ENCODE measurements at regions not wholly inside any gene's neighbourhood (a gene's known extent, or its start where the extent isn't known, plus 50 kb on each side); places are given as distances from the start of the nearest gene placed in this dataset.

GRCh38 chr3:6504347-6504746, 356.6 kb upstream of the GRM7 start:
- no peak for DNase-seq

- DNase-seq, result no peak
These were observed 356.1 kb upstream of the GRM7 start for GRCh38 chr3:6504834-6505233.

DNA sequence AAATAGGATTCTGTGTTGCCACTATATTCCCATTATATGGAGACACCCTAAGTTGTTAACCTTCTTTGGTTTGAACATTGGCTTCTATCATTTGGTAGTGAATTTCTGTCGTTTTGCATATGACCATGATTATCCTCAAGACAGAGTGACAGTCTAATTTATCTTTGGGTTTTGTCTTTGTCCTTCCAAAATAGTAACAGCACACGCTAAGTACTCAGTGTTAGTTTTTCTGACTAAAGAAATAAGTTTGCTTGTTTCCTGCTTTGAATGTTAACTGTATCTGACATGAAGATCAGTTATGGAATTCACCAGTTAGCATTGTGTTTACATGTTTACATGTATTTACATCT, 352.5 kb upstream of the GRM7 start:
- no peak for DNase-seq

DNA sequence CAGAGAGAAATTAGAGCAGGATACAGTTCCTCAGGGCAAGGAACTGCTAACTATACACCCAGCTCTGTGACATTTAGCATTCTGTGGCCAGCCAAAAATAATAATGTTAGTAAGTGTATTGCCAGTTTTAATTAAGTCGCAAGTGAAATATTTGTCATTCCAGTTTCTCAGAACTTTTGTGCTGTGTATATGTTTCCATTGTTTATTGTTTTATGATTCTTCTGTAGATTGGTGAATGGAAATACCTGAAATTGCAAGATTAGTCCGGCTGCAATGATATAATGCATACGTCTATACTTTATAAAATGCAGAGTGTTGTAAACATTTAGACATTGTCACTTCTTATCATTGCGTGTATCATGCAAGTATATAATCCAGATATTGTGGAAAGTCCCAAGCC, 351.3 kb upstream of the GRM7 start:
- no peak for DNase-seq

- DNase-seq, result no peak
These were observed 350.2 kb upstream of the GRM7 start for GRCh38 chr3:6510713-6511112.

GRCh38 chr3:6512172-6512800, 348.6 kb upstream of the GRM7 start:
- DNase-seq, result no peak

DNA sequence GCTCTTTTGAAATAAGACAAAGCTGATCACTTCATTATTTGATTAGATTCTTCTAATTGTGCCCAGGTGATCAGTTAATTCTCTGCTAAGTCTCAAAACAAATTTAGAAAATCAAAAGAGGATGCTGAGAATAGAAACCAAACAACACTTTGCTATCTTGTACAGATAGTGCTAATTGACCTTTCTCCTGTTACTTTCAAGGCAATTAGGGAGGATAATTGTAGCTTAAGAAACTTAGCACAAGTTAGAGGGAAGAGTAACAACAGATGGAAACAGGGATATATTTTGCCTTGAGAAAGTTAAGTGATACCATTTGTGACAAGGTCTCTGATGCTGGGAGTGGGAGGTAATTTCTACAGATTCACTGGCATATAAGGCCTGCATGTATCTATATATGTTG, 344.8 kb upstream of the GRM7 start:
- DNase-seq, result no peak

DNA sequence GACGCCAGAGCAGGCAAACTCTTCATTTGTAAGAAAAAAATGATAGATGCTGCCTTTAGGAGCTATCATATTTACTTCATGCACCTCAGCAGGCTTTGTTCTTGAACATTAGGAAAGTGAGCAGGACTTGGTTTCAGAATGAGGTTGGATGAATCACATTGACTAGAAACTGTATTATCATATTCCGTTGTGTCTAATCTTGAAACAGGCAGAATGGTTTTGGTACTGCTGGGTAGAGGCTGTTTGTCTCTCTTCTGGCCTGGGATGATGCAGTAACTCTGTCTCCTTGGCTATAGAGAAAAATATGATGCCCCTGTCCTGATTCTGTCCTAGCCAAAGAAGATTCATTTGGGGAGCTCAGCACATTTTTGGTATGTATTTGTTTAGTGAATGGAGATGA, 344.2 kb upstream of the GRM7 start:
- DNase-seq, result no peak

- no peak for DNase-seq
These were observed 342.1 kb upstream of the GRM7 start for GRCh38 chr3:6518709-6519345.

GRCh38 chr3:6521369-6522113, 339.4 kb upstream of the GRM7 start:
- DNase-seq, result no peak

GRCh38 chr3:6522191-6522590, 338.7 kb upstream of the GRM7 start:
- no peak for DNase-seq

DNA sequence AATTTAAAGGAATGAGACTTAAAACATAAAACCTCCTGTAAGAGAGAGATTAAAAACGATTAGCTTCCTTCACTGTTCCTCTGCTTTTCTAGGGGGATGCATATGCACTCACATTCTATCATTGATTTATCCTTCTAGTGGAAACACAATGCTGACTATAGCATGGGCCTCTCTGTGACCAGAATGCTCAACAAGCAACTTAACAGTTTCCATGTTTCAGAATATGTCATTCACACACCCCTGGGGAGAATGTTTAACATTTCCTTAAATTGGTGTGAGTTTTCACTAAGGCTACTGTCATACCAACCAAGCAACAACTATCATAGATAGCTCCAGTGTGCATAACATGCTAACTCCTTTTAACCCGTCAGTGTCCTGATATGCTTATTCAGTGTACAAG, 337.9 kb upstream of the GRM7 start:
- no peak for DNase-seq

GRCh38 chr3:6524479-6524878, 336.4 kb upstream of the GRM7 start:
- no peak for DNase-seq

GRCh38 chr3:6526321-6526720, 334.6 kb upstream of the GRM7 start:
- DNase-seq, result no peak

DNA sequence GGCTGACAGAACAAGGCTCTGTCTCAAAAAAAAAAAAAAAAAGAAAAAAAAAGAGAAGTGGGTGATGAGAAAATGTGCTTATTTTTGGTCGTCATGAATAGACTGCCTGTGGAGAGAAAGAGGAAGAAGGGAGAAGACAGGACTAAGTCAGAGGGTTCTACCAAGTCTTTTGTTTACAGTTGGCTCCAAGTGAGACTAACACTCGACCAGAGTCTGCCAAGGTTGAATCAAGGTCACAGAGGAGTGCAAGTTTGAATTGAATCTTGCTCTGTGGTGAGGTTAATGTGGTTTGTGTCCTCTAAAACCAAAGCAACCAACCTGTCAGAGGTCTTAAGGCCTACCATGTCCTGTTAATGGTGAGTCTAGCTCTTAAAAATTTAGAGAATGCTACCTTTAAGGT, 334.1 kb upstream of the GRM7 start:
- DNase-seq, result no peak

DNA sequence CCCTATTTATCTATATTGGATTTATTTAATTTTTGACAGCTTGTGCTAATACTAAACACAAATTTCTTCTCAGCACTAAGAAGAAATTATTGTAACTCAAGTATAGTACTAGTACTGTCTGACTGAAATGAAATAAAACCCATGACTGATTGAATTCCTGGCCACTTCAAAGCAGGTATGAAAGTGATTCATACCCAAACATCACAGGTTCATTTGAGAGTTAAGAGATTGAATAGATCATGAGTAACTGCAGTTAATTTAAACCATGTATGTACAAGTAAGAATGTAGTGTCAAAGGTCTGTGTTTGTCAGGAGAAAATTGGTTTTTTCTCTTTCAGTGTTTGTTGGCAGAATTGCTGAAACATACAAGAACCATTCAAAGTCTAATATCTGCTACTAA, 332.0 kb upstream of the GRM7 start:
- no peak for DNase-seq

DNA sequence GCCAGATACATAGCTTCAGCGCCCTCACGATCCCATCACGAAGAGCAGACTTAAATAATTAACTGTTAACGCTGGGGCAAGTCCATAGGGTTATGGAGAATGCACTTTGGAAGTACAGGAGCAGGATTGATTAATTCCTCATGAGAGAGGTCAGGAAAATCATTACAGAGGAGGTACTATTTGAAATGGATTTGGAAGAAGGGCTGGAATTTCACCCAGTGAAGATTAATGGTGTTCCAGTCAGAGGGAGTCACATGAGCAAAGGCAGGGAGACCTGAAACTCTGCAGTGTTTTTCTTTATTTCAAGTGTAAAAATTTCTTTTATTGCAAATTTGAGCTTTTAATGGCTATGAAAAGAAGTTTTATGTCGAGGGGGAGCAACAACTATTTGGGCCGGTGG, 329.8 kb upstream of the GRM7 start:
- DNase-seq, result no peak

- no peak for DNase-seq
These were observed 328.8 kb upstream of the GRM7 start for GRCh38 chr3:6532101-6532500.

DNA sequence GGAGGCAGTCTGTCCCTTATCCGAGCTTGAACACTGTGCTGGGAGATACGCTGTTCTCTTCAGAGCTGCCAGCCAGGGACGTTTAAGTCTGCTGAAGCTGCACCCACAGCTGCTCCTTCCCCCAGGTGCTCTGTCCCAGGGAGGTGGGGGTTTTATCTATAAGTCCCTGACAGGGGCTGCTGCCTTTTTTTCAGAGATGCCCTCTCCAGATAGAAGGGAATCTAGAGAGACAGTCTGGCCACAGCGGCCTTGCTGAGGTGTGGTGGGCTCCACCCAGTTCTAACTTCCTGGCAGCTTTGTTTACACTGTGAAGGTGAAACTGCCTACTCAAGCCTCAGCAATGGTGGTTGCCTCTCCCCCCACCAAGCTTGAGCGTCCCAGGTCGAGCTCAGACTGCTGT, 319.9 kb upstream of the GRM7 start:
- DNase-seq, result no peak

GRCh38 chr3:6542795-6543194, 318.1 kb upstream of the GRM7 start:
- no peak for DNase-seq

DNA sequence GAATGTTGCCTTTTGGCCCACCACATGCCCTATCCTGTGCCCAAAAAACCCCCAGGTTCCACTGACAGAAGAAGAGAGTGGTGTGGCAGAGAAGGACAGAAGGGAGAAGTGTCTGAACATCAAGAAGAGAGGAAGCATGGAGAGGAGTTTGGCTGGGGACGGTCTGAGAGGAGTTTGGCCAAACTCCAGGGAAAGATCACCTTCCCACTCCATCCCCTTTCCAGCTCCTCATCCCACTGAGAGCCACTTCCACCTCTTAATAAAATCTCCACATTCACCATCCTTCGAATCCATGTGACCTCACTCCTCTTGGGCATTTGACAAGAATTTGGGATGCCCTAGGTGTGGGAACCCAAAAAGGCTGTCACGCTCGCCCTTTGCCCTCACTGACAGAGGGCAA, 311.6 kb upstream of the GRM7 start:
- no peak for DNase-seq

GRCh38 chr3:6551165-6551564, 309.8 kb upstream of the GRM7 start:
- no peak for DNase-seq

DNA sequence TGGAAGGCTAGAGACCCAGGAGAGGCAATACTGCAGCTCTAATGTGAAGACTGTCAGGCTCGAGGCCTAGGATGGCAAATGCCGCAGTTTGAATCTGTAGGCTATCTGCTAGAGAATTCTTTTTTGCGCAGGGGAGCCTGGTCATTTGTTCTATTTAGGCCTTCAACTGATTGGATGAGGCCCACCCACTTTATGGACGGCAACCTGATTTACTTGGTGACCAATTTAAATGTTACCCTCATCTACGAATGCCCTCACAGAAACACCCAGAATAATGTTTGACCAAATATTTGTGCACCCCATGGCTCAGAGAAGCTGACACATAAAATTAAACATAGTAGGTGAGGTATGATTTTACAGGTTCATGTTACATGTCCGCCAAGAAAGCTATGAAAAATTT, 300.7 kb upstream of the GRM7 start:
- DNase-seq, result no peak

Measured in hypothalamus (tissue), 51 donors.